HL-60/S4 (cell line): ENCODE measurements at regions not wholly inside any gene's neighbourhood (a gene's known extent, or its start where the extent isn't known, plus 50 kb on each side); places are given as distances from the start of the nearest gene placed in this dataset.
"Not testable (repeated sequence)": the region's sequence is repeated elsewhere in the genome, so short reads cannot be mapped to it uniquely, and the experiment has no call there.

Source experiments
- in situ Hi-C: fragments of 300-500 bp; cut with MboI; formaldehyde crosslinking; loops from 2 replicates; pipeline ENCODE4 v1.14.3; 2022; ENCODE audit warnings: low sequenced_read_pairs

DNA sequence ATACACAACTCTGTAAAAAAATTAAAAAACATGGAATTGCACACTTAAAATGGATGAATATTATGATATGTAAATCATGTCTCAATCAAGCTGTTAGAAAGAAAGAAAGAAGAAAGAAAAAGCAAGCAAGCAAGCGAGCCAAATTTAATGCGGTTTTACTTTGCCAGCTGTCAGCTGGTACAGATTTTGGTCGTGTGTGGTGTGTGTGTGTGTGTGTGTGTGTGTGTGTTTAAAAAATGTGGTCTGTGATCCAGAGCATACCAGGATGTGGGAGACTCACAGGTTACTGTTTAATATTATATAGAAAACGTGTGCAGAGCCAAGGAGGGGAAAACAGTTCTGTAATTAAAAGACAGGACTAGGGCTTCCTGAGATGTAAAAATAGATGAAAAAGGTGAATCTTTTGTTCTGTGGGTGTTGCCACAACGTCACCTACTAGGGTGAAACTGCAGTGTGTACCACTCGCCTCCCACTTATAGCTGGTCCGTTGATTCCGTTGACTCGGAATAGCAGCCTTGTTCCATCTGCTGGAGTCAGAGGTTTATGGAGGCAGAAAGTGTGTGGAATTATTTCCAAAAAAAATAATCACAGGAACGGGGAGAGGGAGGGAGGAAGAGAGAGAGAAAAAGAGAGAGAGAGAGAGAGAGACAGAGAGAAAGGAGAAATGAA, 197.7 kb downstream of the BCAS1 start:
- in situ Hi-C loops: no loop called here

DNA sequence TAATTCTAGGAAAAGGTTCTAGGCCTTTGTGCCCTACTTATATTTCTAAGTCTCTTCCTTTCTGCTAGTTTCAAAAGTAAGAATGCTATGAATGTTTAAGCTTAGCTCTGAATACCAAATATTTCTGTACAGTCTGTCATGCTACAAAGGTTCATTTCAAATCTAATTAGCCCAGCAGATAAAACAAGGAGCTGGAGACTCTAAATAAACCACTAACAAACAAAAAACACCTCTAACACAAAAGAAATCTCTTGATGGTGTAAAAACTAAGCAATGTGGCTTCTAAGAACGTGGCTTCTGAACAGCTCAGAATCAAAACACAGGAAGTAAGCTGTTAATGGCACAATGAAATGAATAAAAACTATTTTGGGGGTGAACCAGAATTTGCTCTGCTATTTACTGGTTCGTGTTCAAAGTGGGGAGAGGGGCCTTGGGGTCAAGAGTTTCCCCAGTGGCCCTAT, 198.3 kb downstream of the BCAS1 start:
- in situ Hi-C loops: no loop called here

DNA sequence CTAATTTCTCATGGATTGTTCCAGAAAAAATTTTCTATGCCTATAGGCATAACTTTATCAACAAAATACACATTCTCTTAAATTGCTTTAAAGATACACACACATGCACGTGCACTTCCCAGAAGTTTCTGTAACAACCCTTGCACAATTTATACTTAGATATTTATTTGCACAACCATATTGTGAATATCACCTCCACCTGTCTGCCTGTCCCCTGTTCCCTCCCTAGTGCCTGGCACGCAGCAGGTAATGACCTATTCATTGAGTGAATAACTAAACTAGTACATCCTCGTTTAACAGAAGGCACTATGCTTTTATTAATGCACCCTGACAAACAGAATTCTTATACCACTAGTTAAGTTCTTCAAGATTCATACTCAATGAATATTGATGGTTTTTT, 198.9 kb downstream of the BCAS1 start:
- in situ Hi-C loops: no loop called here

DNA sequence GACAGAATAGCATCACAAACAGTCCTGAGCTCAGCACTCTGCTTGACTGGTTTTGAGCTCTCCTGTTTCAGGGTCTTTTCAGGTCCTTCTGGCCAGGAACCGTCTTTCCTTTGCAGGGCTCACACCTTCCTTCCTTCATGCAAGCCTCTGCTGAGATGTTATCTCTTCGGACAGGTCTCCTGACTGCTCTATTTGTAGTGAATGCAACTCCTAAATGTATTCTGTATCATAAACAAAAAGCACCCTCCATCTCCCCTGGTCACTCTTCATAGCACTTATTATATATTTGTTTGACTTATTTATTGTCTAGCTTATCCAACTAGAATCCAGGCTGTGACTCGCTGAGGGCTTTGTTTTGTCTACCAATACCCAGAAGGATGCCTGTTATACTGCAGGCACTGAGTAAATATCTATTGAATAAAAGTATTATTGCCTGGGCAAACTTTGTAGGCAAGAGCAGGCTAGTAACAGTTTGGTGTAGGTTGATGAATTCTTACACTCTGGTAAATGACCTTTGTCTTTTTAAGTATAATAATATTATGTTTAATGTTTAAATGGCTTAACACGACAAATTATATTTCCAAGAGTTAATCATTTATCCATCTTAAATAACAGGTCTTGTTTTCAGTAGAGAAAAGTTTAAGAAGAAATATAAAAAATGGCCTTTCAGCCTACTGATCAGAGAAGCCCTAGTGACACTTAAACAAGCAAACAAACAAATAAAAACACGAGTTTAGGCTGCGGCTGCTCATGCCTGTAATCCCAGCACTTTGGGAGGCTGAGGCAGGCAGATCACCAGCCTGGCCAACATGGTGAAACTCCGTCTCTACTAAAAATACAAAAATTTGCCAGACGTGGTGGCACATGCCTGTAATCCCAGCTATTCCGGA, 199.7 kb downstream of the BCAS1 start:
- in situ Hi-C loops: no loop called here

DNA sequence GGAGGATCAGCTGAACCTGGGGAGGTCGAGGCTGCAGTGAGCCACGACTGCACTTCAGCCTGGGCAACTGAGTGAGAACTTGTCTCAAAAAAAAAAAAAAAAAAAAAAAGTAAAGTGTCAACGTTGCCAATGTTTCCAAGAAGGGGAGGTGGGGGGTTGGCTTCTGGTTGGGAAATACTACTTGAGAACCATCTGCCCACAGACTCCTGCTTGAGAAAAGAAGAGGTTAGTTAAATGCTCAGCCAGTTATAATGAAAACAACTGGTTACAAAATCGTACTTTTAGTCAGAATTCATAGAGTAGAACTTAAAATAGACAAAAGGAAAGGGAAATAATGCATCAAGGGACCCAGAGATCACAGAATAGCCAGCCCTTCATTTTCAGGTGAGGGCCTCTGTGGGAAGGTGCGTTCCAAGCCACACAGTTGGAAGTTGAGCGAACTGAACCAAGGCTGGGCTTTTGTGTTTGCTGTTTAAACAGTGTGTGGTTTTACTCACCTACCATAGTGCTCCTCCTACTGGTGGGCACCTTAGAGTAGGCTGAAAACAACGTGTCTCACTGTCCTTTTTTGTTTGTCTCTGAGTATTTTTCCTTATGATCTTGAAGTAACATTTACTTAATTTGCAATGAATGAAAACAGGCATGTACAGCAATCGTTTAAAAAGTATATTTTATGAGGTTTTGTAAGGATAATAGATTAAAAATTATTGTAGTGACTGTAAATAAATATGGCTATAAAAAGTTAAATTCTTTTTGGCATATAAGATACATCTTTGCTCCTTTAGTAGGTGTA, 200.7 kb downstream of the BCAS1 start:
- in situ Hi-C loops: no loop called here

DNA sequence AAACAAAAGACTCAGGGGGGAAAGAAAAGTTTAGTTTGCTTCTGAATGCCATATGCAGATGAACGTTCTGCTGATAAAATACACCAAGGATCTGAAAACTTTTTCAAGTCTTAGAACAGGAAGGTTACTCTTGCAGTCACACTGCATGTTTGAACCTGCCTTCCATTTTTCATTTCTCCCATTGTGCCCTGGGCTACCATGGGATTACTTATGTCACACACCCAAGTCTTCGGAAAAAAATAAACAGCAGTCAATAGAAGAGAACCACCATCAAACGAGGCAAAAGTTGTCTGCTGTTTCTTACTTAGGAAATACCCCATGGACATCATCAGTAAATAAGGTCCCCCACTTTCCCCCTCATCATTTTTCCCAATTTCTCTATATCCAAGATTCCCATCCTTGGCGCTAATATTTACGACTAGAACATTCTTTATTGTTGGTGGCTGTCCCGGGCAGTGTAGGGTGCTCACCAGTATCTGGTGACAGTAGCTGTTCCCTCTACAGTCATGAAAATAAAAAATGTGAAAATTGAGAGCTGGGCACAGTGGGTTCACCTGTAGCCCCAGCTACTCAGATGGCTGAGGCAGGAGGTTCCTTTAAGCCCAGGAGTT, 202.5 kb downstream of the BCAS1 start:
- in situ Hi-C loops: no loop called here

DNA sequence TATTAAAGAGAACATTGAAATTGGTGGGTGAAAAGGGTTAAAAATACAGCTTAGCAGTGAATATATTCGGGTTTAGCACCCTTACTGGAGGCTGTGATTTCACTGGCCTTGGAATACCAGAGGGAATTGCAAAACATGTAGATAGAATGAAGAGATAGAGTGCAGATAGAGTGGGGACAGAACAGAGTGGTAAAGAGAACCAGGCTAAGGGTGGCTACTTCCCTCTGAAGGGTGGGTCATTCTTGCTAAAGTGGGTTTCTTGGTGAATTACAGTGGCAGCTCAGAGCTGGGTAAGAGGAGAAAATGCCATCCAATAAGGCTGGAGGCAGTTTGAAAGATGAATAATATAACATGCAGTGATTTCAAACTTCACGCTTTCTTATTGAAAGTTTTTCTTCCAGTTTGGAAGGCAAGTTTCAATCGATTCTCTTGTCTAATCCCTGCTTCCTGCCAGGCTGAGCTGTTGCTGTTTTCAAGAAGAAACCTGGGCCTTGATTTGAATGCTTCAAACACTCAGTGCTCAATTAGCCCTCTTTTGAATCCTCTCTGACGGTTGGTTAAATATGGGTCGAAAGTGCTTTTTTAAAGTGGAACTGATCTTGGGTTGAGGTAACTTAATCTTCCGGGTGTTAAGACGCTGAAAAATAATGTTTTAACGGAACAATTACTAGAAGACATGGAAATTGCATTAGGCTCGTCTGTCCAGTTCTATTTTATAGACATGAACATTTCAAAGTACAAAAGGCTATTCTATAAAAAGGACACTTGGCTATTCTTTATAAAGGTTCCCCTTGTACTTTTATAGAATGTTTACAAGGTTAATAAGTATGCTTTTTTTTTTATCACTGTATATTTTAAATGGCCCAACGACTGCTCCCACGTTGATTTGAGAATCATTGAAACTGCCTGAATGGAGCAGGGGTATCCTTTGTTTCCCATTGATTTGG, 203.3 kb downstream of the BCAS1 start:
- in situ Hi-C loops: no loop called here

DNA sequence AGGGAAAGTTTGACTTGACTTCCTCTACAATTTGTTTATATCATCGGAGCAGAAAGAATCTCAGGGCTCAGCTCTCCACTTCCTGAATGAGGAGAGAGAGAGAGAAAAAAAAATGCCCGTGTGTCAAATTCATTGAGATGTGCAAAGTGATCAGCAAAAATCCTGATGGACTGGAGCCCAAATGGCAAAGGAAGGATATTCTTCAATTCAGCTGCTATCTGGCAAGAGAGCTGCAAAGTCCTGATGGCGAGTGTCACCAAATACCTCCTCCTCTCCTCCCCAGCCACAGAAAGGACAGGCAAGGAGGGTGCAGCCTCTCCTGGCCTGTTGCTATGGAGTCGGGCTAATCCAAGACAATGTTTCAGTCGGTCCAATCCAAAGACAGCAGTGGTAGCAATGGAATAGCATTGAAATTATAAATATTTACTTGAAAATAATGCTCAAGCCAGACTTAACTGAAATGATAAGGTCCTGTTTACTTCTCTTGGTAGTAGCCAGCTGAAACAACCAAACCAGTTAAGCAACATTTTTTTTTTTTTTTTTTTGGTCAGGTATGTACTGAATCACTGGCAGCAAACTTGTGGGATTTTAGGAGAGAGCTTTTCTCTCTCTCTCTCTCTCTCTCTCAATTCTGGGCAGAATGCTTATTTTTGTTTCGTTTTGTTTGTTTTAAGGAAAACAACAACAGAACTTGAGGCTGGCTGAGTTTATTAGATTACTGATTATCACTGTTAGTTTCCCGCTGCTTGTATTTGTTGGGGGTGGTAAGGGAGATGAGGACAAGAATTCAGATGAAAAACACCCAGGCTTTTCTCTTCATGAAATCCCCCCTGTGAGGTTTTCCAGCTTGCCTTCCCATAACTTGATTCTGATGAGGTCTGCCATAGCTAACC, 204.2 kb downstream of the BCAS1 start:
- in situ Hi-C loops: no loop called here

DNA sequence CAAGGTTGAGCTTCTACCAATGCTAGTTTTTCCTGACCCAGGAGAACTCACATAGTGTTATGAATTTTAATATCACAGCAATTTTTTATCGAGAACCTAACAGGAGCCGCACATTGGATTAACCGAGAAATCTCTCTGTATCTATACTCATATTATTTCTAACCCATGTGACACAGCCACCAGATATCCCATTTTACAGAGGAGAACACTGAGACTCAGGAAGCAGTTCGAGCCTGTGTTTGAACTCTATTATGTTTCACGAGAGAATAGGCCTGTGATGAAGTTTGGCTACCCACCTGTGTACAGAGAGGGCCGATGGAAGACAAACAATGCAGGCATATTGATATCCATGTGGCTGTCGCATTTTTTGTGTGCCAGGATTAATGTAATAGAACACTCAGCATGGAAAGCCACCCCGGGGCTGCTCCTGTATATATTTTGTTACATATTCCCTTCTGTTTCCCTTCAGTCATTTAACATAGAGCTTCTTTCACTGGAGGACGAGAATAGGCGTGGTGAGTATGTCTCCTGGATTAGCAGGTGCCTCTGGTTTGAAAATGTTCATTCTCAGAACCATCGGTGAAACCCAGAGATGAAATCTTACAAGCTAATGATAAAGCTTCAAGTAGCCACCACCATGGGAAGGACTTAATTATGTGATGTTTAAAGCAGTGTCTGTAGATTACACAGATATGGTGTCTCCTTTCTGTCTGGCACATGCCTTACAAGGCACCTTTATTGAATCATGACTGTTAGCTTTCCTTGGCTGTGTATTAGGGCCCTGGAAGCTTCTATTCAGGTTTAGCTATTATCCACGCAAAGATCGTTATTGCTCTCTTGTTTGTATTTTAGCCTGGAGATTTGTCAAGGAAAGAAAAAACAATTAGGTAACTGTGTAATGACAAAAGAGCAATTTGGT, 205.4 kb downstream of the BCAS1 start:
- in situ Hi-C loops: not testable (repeated sequence)

DNA sequence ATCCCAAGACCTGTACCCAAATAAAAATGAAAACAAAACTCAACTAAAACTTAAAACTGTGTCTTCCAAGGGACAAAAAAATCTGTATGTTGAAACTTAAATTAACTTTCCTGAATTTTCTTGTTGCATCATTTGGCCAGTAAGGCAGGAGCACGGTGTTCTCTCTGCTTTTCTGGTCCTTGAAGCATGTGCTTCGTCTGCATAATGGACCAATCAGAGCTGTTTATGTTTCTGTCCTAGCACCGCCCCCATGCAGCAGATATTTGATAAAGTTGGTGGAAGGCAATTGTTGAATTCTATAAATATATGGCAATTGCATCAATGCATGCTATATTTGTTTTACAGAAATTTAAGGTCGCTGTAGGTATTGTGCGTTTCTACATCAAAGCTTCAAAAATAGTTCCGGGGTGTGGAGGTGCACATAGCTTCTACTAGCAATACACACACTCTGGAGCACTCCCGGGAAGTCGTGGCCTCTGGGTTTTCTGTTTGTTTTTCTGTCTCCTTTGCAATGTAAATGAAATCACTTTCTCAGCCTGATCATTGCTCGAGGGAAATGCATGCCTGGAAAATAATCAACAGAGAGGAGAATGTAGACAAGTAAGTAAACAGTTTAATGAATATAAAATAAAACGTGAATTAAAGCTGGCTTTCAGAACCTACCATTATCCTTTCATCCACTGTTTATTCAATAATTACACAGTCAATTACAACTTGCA, 206.3 kb downstream of the BCAS1 start:
- in situ Hi-C loops: not testable (repeated sequence)

DNA sequence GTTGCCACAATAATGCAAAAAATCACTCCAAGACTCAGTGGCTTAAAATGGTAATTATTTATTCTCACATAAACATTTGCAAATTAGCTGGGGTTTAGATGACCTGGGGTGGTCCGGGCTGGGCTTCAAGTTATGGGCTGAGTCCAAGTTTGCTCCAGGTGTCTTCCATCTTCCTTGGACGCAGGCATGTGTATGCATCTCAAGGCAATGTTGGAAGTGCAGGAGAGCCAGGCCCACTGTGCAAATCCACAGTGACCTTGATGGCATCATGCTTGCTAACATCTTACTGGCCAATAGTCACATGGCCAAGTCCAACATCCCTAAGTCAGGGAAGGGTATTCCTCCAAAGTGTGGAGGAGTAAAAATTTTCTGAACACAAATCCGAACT, 206.9 kb downstream of the BCAS1 start:
- in situ Hi-C loops: not testable (repeated sequence)

DNA sequence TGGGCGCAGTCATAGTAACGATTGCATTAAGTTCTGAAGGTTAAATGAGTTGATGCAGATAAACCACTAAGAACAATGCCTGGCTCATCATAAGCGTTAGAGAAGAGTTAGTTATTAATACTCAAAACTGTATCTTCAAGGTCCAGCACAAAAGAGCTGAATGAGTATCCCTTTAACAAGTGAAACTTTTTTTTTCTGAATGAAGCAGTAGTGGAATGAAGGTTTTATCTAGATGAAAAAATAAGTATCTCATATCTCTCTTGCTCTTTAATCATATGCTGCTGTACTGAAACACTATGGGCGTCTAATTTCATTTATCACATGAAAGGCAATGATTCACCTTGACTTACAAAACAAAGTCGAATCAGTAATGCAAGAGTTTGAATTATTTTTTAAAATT, 207.4 kb downstream of the BCAS1 start:
- in situ Hi-C loops: not testable (repeated sequence)

DNA sequence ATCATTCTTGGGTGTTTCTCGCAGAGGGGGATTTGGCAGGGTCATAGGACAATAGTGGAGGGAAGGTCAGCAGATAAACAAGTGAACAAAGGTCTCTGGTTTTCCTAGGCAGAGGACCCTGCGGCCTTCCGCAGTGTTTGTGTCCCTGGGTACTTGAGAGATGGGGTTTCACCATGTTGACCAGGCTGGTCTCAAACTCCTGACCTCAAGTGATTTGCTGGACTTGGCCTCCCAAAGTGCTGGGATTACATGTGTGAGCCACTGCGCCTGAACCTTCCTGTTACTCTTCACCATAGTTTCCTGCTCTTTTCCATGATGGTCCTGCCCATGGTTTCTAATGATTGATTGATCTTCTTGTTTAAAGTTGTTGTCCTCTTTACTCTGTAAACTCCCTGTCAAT, 207.9 kb downstream of the BCAS1 start:
- in situ Hi-C loops: not testable (repeated sequence)

DNA sequence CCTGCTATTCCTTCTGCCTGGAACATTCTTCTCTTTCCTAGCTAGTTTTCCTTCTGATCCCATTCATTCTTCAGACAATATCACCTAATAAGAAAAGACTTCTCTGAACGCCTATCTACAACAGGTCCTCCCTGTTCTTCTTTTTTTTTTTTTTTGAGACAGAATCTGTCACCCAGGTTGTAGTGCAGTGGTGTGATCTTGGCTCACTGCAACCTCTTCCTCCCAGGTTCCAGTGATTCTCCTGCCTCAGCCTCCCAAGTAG, 208.3 kb downstream of the BCAS1 start:
- in situ Hi-C loops: not testable (repeated sequence)

DNA sequence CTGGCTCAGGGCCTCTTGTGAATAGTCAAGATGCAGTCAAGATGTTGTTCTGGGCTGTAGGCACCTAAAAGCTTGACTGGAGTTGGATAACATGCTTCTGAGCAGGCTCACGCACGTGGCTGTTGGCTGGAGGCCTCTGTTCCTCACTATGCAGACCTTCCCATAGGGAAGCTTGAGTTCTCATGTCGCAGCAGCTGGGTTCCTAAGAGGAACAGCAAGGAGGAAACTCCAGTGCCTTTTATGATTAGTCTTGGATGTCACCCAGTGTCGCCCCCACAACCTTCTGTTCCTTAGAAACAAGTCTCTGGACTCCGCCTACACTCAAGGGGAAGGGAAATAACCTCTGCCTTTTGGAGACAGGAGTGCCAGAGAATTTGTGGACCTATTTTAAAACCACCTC, 210.7 kb downstream of the BCAS1 start:
- in situ Hi-C loops: no loop called here

DNA sequence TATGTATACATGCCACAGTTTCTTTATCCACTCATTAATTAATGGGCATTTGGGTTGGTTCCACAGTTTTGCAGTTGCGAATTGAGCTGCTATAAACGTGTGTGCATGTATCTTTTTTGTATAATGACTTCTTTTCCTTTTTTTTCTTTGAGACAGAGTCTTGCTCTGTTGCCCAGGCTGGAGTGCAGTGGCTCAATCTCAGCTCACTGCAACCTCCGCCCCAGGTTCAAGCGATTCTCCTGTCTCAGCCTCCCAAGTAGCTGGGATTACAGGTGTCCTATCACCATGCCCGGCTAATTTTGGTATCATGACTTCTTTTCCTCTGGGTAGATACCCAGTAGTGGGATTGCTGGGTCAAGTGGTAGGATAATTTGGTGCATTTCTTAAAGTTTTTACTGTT, 211.4 kb downstream of the BCAS1 start:
- in situ Hi-C loops: not testable (repeated sequence)

DNA sequence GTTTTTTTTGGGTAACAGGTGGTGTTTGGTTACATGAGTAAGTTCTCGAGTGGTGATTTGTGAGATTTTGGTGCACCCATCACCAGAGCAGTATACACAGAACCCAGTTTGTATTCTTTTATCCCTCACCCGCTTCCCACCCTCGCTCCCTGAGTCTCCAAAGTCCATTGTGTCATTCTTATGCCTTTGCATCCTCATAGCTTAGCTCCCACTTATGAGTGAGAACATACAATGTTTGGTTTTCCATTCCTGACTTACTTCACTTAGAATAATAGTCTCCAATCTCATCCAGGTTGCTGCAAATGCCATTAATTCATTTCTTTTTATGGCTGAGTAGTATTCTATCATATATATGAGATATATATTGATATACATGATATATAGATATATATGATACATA, 211.9 kb downstream of the BCAS1 start:
- in situ Hi-C loops: not testable (repeated sequence)
